ENCODE measurements at regions not wholly inside any gene's neighbourhood (a gene's known extent, or its start where the extent isn't known, plus 50 kb on each side); places are given as distances from the start of the nearest gene placed in this dataset.
"Not testable (repeated sequence)": the region's sequence is repeated elsewhere in the genome, so short reads cannot be mapped to it uniquely, and the experiment has no call there.

- Histone ChIP-seq H3K4me3 (ENCODE audit: insufficient read depth, low read depth, low read length) (no peak overlapping the region), H3K36me3 (replicated peaks; ENCODE audit: control insufficient read depth, insufficient read depth, low read length) (no peaks in the 10 kb centered on the region), H3K27me3 (ENCODE audit: control insufficient read depth, insufficient read depth, low read length) (no peaks in the 10 kb centered on the region)
- DNase-seq = peak; percentile 68
Measured at GRCh38 chr1:157403203-157403602, 149.1 kb downstream of the FCRL5 start.

- Histone ChIP-seq H3K36me3 (replicated peaks; ENCODE audit: control insufficient read depth, insufficient read depth, low read length) (no peaks in the 10 kb centered on the region), H3K4me3 (ENCODE audit: insufficient read depth, low read depth, low read length) (no peak overlapping the region), H3K27me3 (ENCODE audit: control insufficient read depth, insufficient read depth, low read length) (no peaks in the 10 kb centered on the region)
- no peak for DNase-seq
Measured at GRCh38 chr1:157400766-157401165, 151.5 kb downstream of the FCRL5 start.

- Histone ChIP-seq H3K36me3 (replicated peaks; ENCODE audit: control insufficient read depth, insufficient read depth, low read length) (no peaks in the 10 kb centered on the region), H3K4me3 (ENCODE audit: insufficient read depth, low read depth, low read length) (no peak overlapping the region), H3K27me3 (ENCODE audit: control insufficient read depth, insufficient read depth, low read length) (no peaks in the 10 kb centered on the region)
- DNase-seq = no peak
Measured at GRCh38 chr1:157399984-157400382, 152.3 kb downstream of the FCRL5 start.

GRCh38 chr1:157399343-157399983 is 152.9 kb downstream of the FCRL5 start:
- no peak for DNase-seq
- H3K27me3 ChIP-seq (ENCODE audit: control insufficient read depth, insufficient read depth, low read length) = no peaks in the 10 kb centered on the region
- no peak overlapping the region for H3K4me3 ChIP-seq (ENCODE audit: insufficient read depth, low read depth, low read length)
- H3K36me3 ChIP-seq (replicated peaks; ENCODE audit: control insufficient read depth, insufficient read depth, low read length) = no peaks in the 10 kb centered on the region

GRCh38 chr1:157390651-157391050 is 161.7 kb downstream of the FCRL5 start:
- DNase-seq = no peak
- H3K27me3 ChIP-seq (ENCODE audit: control insufficient read depth, insufficient read depth, low read length) = no peaks in the 10 kb centered on the region
- no peaks in the 10 kb centered on the region for H3K36me3 ChIP-seq (replicated peaks; ENCODE audit: control insufficient read depth, insufficient read depth, low read length)

GRCh38 chr1:157388057-157388456 is 164.3 kb downstream of the FCRL5 start:
- no peak overlapping the region for H3K4me3 ChIP-seq (ENCODE audit: insufficient read depth, low read depth, low read length)

More at GRCh38 chr1:157390651-157391050, 161.7 kb downstream of the FCRL5 start:
- no peak overlapping the region for H3K4me3 ChIP-seq (ENCODE audit: insufficient read depth, low read depth, low read length)

GRCh38 chr1:157384258-157384657 is 168.1 kb downstream of the FCRL5 start:
- DNase-seq = no peak
- Histone ChIP-seq H3K27me3 (ENCODE audit: control insufficient read depth, insufficient read depth, low read length) (no peaks in the 10 kb centered on the region), H3K36me3 (replicated peaks; ENCODE audit: control insufficient read depth, insufficient read depth, low read length) (no peaks in the 10 kb centered on the region)

More at GRCh38 chr1:157388057-157388456, 164.3 kb downstream of the FCRL5 start:
- Histone ChIP-seq H3K36me3 (replicated peaks; ENCODE audit: control insufficient read depth, insufficient read depth, low read length) (no peaks in the 10 kb centered on the region), H3K27me3 (ENCODE audit: control insufficient read depth, insufficient read depth, low read length) (no peaks in the 10 kb centered on the region)
- DNase-seq = no peak

GRCh38 chr1:157382351-157382750 is 170.0 kb downstream of the FCRL5 start:
- no peak for DNase-seq

More at GRCh38 chr1:157384258-157384657, 168.1 kb downstream of the FCRL5 start:
- H3K4me3 ChIP-seq (ENCODE audit: insufficient read depth, low read depth, low read length) = no peak overlapping the region

GRCh38 chr1:157380523-157380922 is 171.8 kb downstream of the FCRL5 start:
- DNase-seq = no peak
- Histone ChIP-seq H3K27me3 (ENCODE audit: control insufficient read depth, insufficient read depth, low read length) (no peaks in the 10 kb centered on the region), H3K36me3 (replicated peaks; ENCODE audit: control insufficient read depth, insufficient read depth, low read length) (no peaks in the 10 kb centered on the region), H3K4me3 (ENCODE audit: insufficient read depth, low read depth, low read length) (no peak overlapping the region)

More at GRCh38 chr1:157382351-157382750, 170.0 kb downstream of the FCRL5 start:
- no peak overlapping the region for H3K4me3 ChIP-seq (ENCODE audit: insufficient read depth, low read depth, low read length)
- no peaks in the 10 kb centered on the region for H3K36me3 ChIP-seq (replicated peaks; ENCODE audit: control insufficient read depth, insufficient read depth, low read length)
- H3K27me3 ChIP-seq (ENCODE audit: control insufficient read depth, insufficient read depth, low read length) = no peaks in the 10 kb centered on the region

GRCh38 chr1:157377280-157377713 is 175.0 kb downstream of the FCRL5 start:
- H3K4me3 ChIP-seq (ENCODE audit: insufficient read depth, low read depth, low read length); H3K27me3 ChIP-seq (ENCODE audit: control insufficient read depth, insufficient read depth, low read length); H3K36me3 ChIP-seq (replicated peaks; ENCODE audit: control insufficient read depth, insufficient read depth, low read length): not testable (repeated sequence)
- peak; percentile 58 for DNase-seq

- no peaks in the 10 kb centered on the region for H3K36me3 ChIP-seq (replicated peaks; ENCODE audit: control insufficient read depth, insufficient read depth, low read length)
- no peak for DNase-seq
- H3K27me3 ChIP-seq (ENCODE audit: control insufficient read depth, insufficient read depth, low read length) = no peaks in the 10 kb centered on the region
- no peak overlapping the region for H3K4me3 ChIP-seq (ENCODE audit: insufficient read depth, low read depth, low read length)
Measured at GRCh38 chr1:157376681-157377080, 175.6 kb downstream of the FCRL5 start.

GRCh38 chr1:157372311-157372710 is 180.0 kb downstream of the FCRL5 start:
- H3K36me3 ChIP-seq (replicated peaks; ENCODE audit: control insufficient read depth, insufficient read depth, low read length); H3K4me3 ChIP-seq (ENCODE audit: insufficient read depth, low read depth, low read length); H3K27me3 ChIP-seq (ENCODE audit: control insufficient read depth, insufficient read depth, low read length); DNase-seq: not testable (repeated sequence)

- no peak for DNase-seq
- Histone ChIP-seq H3K36me3 (replicated peaks; ENCODE audit: control insufficient read depth, insufficient read depth, low read length) (no peaks in the 10 kb centered on the region), H3K27me3 (ENCODE audit: control insufficient read depth, insufficient read depth, low read length) (no peaks in the 10 kb centered on the region), H3K4me3 (ENCODE audit: insufficient read depth, low read depth, low read length) (no peak overlapping the region)
Measured at GRCh38 chr1:157371826-157372225, 180.5 kb downstream of the FCRL5 start.

- no peak for DNase-seq
- H3K36me3 ChIP-seq (replicated peaks; ENCODE audit: control insufficient read depth, insufficient read depth, low read length) = no peaks in the 10 kb centered on the region
- no peak overlapping the region for H3K4me3 ChIP-seq (ENCODE audit: insufficient read depth, low read depth, low read length)
- H3K27me3 ChIP-seq (ENCODE audit: control insufficient read depth, insufficient read depth, low read length) = no peaks in the 10 kb centered on the region
Measured at GRCh38 chr1:157371221-157371620, 181.1 kb downstream of the FCRL5 start.

- H3K36me3 ChIP-seq (replicated peaks; ENCODE audit: control insufficient read depth, insufficient read depth, low read length) = no peaks in the 10 kb centered on the region
- DNase-seq = no peak
- H3K4me3 ChIP-seq (ENCODE audit: insufficient read depth, low read depth, low read length) = no peak overlapping the region
- no peaks in the 10 kb centered on the region for H3K27me3 ChIP-seq (ENCODE audit: control insufficient read depth, insufficient read depth, low read length)
Measured at GRCh38 chr1:157370698-157371097, 181.6 kb downstream of the FCRL5 start.
